A673 (cell line): ENCODE measurements at regions not wholly inside any gene's neighbourhood (a gene's known extent, or its start where the extent isn't known, plus 50 kb on each side); places are given as distances from the start of the nearest gene placed in this dataset.

Source experiments
- BruUV-seq: library from RNA; stranded (reverse); fragments of 400-500 nt; replicated peaks from 2 replicates; lab custom pipeline; 2021; lab: Mats Ljungman, UMichigan
- CTCF ChIA-PET: fragments of 300-600 bp; sonication (Branson Sonifier 250); formaldehyde crosslinking; loops from one replicate; lab custom pipeline; 2022; ENCODE audit warnings: antibody characterized with exemption; lab: Charles Lee
- POLR2A ChIA-PET: fragments of 300-600 bp; sonication (Branson Sonifier 250); formaldehyde crosslinking; loops from one replicate; lab custom pipeline; 2022; ENCODE audit warnings: antibody characterized with exemption; ENCODE audit not compliant: low non-redundant PET; lab: Charles Lee
- DNase-seq: peaks from one replicate; pipeline ENCODE4 v3.0.0-alpha.2; 2015; ENCODE audit warnings: low spot score
- H3K27ac ChIP-seq: fragments of 200-600 bp; sonication (generic); 2 replicates; pipeline ENCODE4 v1.5.1; 2016; ENCODE audit warnings: mixed run types, low read depth, mild to moderate bottlenecking, mixed read lengths, antibody characterized with exemption, low read length; ENCODE audit not compliant: poor library complexity, severe bottlenecking
- H3K27me3 ChIP-seq: fragments of 200-600 bp; sonication (generic); replicated peaks from 2 replicates; pipeline ENCODE4 v1.6.1; 2017; ENCODE audit warnings: mixed run types, low read depth, mild to moderate bottlenecking, mixed read lengths, antibody characterized with exemption, low read length; ENCODE audit not compliant: insufficient read depth, poor library complexity
- H3K36me3 ChIP-seq: fragments of 200-600 bp; sonication (generic); 2 replicates; pipeline ENCODE4 v1.6.1; 2016; ENCODE audit warnings: mixed run types, mild to moderate bottlenecking, mixed read lengths, antibody characterized with exemption, low read length; ENCODE audit not compliant: insufficient read depth, poor library complexity, severe bottlenecking
- H3K4me1 ChIP-seq: fragments of 200-600 bp; sonication (generic); 2 replicates; pipeline ENCODE4 v1.6.1; 2017; ENCODE audit warnings: mixed run types, mild to moderate bottlenecking, mixed read lengths, antibody characterized with exemption, low read length; ENCODE audit not compliant: insufficient read depth, poor library complexity, severe bottlenecking
- H3K4me3 ChIP-seq: fragments of 200-600 bp; sonication (generic); 2 replicates; pipeline ENCODE4 v1.5.1; 2016; ENCODE audit warnings: low read depth, mixed run types, mild to moderate bottlenecking, mixed read lengths, low read length; ENCODE audit not compliant: poor library complexity, severe bottlenecking
- H3K9me3 ChIP-seq: fragments of 200-600 bp; sonication (generic); 2 replicates; pipeline ENCODE4 v1.6.1; 2016; ENCODE audit warnings: mixed run types, low read depth, mild to moderate bottlenecking, mixed read lengths, antibody characterized with exemption, low read length; ENCODE audit not compliant: poor library complexity, severe bottlenecking
- EZH2 ChIP-seq: fragments of 200-600 bp; sonication (generic); IDR thresholded peaks from 2 replicates; pipeline ENCODE4 v1.6.1; 2017; ENCODE audit warnings: borderline replicate concordance, low read depth, mild to moderate bottlenecking, mixed read lengths, antibody characterized with exemption, low read length; ENCODE audit not compliant: poor library complexity, severe bottlenecking
- intact Hi-C: fragments of 100-400 bp; cut with micrococcal nuclease; formaldehyde crosslinking; loops from one replicate; pipeline ENCODE4 v1.10.0; 2022; ENCODE audit not compliant: unreplicated experiment
- TF ChIP-seq, protein P1 (sequence below): fragments of 300-800, 200-600 bp; sonication (generic); conservative IDR thresholded peaks from 2 replicates; pipeline ENCODE4 v1.5.1; 2017; ENCODE audit warnings: low read depth, mild to moderate bottlenecking, antibody characterized with exemption, low read length, moderate library complexity, mixed read lengths

DNA sequence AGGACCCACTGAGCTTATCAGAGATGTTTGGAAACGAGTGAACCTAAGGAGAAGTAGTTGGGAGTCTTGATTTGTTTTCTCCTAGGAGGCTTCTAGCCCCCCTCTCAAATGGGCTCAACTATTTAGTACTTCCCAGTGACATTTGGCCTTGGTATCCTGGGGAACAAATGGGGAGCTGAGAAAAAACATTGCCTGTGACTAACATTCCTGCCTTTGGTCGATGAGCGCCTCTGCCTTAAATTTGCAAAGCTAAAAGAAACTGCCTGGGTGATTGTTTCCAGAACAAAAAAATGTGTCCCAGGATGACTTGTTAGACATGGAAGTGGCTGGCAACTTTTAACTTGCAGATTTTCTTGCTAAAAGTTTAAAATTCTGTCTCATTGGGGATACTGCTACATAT, 58.8 kb upstream of the IGFBP7 start:
- ChIA-PET POLR2A (no interaction called here), CTCF (no interaction called here)
- H3K4me3 ChIP-seq = no peak overlapping the region
- TF ChIP-seq, protein P1, sequence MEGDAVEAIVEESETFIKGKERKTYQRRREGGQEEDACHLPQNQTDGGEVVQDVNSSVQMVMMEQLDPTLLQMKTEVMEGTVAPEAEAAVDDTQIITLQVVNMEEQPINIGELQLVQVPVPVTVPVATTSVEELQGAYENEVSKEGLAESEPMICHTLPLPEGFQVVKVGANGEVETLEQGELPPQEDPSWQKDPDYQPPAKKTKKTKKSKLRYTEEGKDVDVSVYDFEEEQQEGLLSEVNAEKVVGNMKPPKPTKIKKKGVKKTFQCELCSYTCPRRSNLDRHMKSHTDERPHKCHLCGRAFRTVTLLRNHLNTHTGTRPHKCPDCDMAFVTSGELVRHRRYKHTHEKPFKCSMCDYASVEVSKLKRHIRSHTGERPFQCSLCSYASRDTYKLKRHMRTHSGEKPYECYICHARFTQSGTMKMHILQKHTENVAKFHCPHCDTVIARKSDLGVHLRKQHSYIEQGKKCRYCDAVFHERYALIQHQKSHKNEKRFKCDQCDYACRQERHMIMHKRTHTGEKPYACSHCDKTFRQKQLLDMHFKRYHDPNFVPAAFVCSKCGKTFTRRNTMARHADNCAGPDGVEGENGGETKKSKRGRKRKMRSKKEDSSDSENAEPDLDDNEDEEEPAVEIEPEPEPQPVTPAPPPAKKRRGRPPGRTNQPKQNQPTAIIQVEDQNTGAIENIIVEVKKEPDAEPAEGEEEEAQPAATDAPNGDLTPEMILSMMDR = no peak
- no peak for TF ChIP-seq EZH2
- H3K27me3 ChIP-seq = peaks cover 3% of the 10 kb centered on the region
- no peak overlapping the region for H3K27ac ChIP-seq
- no peaks in the 10 kb centered on the region for H3K9me3 ChIP-seq
- DNase-seq = no peak
- no peaks in the 10 kb centered on the region for H3K4me1 ChIP-seq
- no peaks in the 10 kb centered on the region for H3K36me3 ChIP-seq
- intact Hi-C loops = loop anchor here (10.0 kb wide), 1 partner anchor 256 kb away; no protein-coding TSS in a partner anchor
- no TSS peak for BruUV-seq

DNA sequence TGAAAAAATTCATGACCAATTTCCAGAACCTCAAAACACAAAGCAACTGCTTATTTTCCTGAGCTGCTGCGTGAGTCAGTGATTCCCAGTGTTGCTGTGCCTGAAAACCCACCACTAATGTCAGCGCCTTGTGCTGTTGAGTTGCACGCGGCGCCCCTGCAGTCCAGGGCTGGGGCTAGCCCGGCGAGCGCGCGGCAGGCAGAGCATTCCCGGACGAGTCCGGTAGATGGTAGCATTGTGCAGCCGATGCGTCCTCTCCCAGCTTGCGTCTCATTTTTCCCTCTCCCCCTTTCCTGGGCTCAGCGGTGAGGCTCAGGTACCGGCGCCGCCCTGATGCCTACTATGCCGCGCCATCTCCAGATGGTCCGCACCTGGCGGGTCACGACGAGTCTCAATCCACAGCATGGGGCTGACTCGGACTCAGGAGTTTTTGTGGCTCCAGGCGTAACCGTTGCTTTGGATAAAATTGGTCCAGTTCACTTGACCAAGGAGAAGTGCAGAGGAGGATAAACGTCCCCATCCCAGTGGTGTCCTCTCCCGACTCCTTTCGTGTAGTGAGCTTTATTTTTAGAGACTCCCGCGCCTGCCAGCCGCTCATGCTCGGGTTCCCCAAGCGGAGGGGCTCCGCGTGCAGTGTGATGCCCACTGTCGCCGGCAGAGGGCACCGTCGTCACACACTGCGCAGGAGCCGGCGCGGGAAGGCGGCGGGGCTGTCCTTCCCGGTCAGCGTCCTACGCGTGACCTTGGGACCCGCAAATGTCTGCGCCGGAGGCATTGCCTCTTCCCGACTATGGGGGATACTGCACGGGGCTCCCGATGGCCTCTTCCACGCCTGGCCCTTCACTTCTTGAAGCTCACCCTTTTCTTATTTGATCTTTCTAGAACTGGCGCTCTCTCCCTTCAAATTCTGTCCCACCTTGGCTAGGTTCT, 53.6 kb upstream of the IGFBP7 start:
- no peaks in the 10 kb centered on the region for H3K9me3 ChIP-seq

DNA sequence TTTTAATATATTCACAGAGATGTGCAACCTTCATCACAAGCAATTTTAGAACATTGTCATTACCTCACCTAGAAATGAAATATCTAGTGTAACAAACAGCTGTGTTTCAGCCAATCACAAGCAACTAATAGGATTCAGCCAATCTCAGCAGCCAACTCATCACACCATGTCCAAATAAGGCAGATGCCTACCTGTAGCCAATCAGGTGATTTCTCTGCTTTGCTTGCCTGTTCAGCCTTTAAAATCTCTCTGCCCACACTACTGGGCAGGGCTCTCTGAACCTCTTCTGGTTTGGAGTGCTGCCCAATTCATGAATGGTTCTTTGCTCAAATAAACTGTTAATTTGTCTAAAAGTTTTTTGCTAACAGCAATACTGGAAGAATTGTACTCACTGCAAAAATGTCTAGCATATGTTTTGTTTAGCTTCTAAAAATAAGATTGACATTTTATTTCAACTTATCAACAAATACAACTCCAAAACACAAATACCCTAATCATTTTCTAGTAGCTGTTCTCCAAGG, 52.4 kb upstream of the IGFBP7 start:
- no peak for TF ChIP-seq EZH2
- TF ChIP-seq, protein P1 = no peak
- Histone ChIP-seq H3K4me1 (no peaks in the 10 kb centered on the region), H3K36me3 (no peaks in the 10 kb centered on the region), H3K9me3 (no peaks in the 10 kb centered on the region), H3K27ac (no peak overlapping the region), H3K27me3 (peaks cover 3% of the 10 kb centered on the region), H3K4me3 (no peak overlapping the region)
- intact Hi-C loops = loop anchor here (1.0 to 10.0 kb wide), 2 partner anchors 124 to 262 kb away; no protein-coding TSS in a partner anchor
- POLR2A ChIA-PET = no interaction called here
- DNase-seq = no peak
- CTCF ChIA-PET = interaction anchor here (1.4 kb wide), 1 partner anchor 124 kb away, joined by 3 read pairs; no protein-coding TSS in a partner anchor
- BruUV-seq = no TSS peak

More for the DNA sequence above, 53.6 kb upstream of the IGFBP7 start:
- Histone ChIP-seq H3K4me3 (peak overlapping the region; percentile 43), H3K27me3 (peaks cover 3% of the 10 kb centered on the region), H3K27ac (no peak overlapping the region), H3K36me3 (no peaks in the 10 kb centered on the region), H3K4me1 (no peaks in the 10 kb centered on the region)
- CTCF ChIA-PET = interaction anchor here (1.4 kb wide), 1 partner anchor 125 kb away, joined by 3 read pairs; no protein-coding TSS in a partner anchor
- POLR2A ChIA-PET = no interaction called here
- intact Hi-C loops = loop anchor here (1.0 to 10.0 kb wide), 2 partner anchors 125 to 261 kb away; no protein-coding TSS in a partner anchor
- no TSS peak for BruUV-seq
- DNase-seq = peak; percentile 72
- TF ChIP-seq, protein P1 = peak; percentile 64
- no peak for TF ChIP-seq EZH2
